Glomerular visceral epithelial cell (primary cell): ENCODE measurements at regions not wholly inside any gene's neighbourhood (a gene's known extent, or its start where the extent isn't known, plus 50 kb on each side); places are given as distances from the start of the nearest gene placed in this dataset.

Experiments used
- DNase-seq: peaks from one replicate; pipeline ENCODE4 v3.0.0-alpha.2; 2016; ENCODE audit errors: extremely low spot score

DNA sequence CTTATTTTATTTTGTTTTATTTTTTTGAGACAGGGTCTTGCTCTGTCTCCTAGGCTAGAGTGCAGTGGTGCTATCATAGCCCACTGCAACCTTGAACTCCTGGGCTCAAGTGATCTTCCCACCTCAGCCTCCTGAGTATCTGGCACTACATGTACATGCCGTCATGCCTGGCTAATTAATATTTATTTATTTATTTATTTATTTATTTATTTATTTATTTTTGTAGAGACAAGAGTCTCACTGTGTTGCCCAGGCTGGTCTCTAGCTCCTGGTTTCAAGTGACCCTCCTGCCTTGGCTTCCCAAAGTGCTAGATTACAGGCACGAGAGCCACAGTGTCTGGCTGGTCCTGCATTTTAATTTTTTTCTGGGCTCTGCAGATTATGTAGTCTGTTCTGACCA, 84.9 kb upstream of the BCOR start:
- no peak for DNase-seq

DNA sequence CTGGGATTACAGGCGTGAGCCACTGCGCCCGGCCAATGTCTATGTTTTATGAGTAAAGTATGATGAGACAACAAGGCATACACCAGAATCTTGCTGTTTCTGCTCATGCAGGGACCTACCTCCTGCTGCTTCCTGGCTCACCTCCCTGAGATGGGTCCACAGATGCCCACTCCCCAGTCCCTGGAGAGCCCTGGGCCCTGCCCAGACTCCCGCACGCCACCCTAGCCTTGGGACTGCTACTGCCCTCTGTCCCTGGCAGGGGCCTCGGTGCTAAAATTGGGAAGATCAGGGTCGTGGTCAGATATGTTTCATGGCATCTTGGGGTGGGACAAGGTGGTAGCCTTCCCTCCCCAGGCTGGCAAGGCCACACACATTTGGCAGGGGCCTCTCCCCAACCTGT, 84.3 kb upstream of the BCOR start:
- DNase-seq, result no peak

GRCh38 chrX:40179283-40179682, 81.5 kb upstream of the BCOR start:
- DNase-seq, result no peak

DNA sequence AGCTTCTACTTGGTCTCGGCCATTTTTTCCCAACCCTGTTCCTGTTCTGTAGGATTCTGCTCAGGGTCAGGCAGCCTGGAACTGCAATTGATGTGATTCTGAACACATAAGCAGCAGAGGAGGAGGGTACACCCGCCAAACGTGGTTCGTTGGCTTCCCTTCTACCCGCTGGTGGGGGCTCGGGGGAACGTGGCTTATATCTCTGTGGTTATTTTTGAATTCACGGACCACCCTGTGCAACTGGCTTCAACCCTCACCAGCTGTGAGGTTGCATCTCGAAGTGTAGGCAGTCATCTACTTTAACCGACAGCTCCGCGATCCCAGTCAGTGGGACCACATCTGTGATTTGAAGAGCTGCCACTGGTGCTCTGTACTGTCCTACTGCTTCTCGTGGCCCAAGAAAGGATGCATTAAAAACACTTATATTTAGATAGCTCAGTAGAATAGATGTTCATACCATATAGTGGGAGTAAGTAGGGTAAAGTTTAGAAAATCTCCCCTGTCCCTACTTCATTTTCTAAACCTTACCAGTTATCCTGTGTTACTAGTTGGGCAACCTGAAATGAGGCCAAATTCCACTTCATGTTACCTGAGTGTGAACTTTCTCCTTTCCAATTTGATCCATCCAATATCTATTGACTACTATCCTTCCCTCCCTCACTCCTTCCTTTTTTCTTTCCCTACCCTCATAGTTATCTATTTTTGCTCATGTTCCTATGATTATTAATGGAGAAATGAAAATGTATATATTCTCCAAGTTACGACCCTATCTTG, 80.4 kb upstream of the BCOR start:
- DNase-seq, result no peak

- no peak for DNase-seq
Measured at GRCh38 chrX:40177489-40177888, 79.7 kb upstream of the BCOR start.

GRCh38 chrX:40177117-40177430, 79.3 kb upstream of the BCOR start:
- DNase-seq, result no peak

- peak; percentile 17 for DNase-seq
Measured at GRCh38 chrX:40176351-40177116, 78.8 kb upstream of the BCOR start.

DNA sequence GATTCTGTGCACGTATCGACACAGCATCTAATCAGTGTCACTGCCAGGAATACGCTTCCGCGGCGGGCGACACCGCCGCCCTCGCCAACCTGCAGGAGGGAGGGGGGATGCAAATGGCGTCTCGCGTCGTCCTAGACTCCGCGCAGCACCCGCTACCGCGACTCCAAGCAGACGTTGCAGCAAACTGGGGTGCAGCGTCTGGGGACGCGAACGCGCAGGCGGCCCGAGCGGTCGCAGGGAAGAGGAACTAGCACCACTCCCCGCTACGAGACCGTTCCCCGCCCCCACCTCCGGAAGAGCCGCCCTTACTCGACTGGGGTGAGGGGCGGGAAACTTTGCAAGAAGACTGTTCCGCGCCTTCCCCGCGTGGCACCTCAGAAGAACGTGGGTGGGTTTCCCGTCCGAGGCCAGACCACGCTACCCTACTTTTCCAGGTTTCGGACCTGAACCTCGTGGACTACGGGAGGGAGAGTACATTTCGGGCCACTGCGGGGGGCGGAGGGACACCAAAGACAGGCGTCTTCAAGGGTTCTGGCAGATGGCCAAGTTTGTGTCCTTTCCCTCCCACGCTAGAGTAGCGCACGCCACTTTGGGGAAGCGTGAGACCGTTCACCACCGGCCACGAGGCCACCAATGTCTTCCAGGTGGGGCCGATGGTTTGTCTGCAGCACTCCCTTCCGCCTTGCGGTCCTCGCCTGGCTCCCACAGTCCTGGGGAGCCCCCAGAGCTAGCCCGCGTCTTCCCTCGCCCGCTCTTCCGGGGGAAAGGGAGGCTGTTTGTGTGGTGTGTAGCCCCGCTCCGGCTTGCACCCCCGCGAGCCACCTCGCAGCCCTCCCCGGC, 78.0 kb upstream of the BCOR start:
- DNase-seq, result peak; percentile 9

DNA sequence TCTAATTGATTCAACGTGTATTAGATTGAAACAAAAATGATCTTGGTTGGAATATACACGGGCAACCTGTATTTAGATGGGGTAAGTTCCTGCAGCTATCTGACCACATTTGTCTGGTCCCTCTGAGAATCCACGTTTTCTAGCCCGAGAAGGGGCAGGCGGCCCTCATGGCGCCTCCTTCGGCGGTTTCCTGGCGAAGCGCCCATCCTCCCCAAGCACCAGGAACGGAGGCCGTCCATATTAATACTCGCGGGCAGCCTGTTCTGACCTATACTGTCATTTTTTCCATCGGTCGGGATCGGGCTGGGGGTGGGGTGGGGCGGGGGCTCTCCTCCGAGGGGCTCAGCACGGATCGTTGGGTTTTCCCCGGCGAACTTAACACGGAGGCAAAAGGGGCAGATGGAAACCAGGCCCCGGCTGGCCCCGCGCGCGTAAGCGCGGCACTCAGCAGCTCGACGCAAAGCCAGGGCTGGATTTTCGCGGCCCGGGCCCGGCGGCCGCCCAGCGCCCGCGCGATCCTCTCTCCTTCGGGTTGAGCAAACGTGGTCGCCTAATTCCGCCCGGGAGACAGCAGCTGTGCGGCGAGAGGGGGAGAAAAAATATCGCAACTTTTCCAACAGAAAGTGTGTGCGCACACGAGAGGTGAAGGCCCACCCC, 77.2 kb upstream of the BCOR start:
- peak; percentile 13 for DNase-seq

DNA sequence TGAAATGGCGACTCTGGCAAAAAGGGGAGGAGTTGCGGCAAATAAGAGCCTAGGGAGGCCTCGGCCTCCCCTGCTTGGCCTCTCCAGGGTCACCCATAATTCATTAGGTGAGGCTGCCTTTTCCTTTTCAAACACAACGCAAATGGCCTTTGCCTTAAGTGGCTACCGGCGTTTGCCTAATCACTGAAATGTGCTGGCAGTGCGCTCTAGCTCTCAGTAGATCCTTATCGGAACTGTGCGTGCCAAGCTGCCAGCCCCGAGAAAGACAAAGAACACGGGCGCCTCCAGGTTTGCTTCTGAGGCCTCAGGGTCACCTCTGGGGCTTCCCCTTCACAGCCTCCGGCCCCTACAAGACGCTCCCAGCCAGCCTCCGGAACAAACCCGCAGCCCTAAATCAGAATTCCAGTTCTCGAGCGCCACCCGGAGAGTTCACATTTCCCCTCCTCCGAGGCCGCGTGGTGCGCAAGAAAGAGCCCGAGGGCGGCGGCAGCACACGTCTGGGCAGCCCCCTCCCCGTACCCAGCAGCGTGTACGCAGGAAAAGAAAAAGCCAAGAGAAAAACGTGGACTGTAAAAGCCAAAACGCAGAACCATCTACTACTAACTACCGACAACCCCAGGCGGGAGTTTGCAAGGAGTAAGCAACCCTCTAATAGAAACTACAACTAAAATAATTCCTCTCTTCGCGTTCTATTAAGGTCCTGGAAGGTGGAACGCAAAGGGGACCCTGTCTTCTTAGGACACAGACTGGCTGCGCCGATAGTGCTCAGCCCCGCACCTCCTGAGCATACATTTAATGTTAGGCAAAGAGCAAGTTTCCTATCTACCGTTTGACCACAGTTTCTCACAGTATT, 76.5 kb upstream of the BCOR start:
- DNase-seq, result no peak

GRCh38 chrX:40173143-40174000, 75.6 kb upstream of the BCOR start:
- DNase-seq, result no peak

DNA sequence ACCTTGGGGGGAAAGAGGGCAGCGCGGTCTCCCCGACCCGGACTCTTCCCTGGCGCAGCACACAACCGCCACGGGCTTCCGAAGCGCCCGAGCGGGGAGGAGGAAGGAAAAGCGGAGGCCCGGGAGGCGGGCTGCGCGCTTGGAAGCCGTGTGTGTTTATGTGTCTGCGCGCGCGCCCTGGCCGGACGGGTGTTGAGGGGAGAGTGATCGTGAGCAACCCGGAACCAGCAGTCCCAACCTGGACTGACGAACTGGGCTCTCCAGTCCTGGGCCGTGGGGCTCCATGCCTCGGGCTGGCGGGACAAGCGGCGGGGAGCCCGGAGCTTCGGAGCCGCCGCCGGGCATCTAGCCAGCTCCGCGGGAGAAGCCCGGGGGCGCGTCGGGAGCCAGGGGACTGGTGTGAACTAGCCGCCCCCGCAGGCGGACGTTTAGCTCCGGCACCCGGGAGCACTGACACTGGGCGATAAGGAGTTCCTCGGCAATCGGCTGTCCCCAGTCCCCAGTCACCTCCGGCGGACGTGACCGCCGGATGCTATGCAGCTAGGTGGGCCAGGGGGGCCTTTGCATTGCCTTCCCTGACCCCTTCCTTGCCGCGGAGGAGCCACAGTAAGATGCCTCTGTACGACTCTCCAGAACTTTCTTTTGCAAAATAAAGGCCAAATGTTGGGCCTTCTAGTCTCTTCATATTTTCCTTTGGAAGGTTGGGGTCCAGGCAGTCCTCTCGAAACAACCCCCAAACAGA, 74.8 kb upstream of the BCOR start:
- DNase-seq, result no peak

DNA sequence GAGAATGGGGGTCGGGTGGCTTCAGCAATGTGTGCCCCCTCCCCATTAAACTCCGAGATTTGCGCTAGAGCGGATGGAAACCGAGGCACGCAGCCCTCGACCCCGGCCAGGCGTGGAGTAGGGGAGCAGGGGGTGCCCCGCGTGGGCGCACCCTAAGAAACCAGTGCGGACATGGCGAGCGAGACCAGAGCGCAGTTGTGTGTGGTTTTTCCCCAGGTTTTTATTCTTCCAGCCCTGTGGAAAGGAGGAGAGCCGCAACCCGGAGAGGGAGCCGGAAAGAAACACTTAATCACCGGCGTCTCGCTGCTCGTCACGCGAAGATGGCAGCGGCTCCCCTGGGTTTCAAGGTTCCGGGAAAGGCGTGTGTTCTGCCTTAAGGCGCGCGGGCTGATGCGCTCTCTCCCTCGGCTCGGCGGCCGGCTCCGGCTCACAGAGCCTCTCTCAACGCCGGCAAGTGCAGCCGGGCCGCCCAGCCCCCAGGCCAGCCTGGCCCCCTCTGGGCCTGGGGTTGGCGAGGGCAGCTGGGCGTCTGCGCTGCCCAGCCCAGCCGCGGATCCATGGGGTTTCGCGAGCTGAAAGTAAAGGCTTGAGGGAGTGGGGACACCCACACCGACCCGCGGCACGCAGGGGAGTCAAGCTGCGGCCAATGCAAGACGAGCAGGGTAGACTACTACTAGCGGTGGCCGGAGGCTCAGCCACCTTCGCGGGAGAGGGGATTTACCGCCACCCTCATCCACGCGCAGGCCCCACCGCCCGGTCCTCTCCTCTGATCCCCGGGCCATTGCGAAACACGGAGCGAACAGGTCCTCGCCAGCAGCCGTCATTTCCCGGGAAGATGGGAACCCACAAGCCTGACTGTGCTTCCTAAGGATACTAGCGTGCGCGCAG, 74.0 kb upstream of the BCOR start:
- DNase-seq, result peak; percentile 15

GRCh38 chrX:40170830-40171512, 73.2 kb upstream of the BCOR start:
- DNase-seq, result no peak

GRCh38 chrX:40169193-40170101, 71.7 kb upstream of the BCOR start:
- peak; percentile 79 for DNase-seq

- DNase-seq, result no peak
Measured at GRCh38 chrX:40168480-40169011, 70.8 kb upstream of the BCOR start.
